ENCODE measurements at regions not wholly inside any gene's neighbourhood (a gene's known extent, or its start where the extent isn't known, plus 50 kb on each side); places are given as distances from the start of the nearest gene placed in this dataset.
"Not testable (repeated sequence)": the region's sequence is repeated elsewhere in the genome, so short reads cannot be mapped to it uniquely, and the experiment has no call there.

- H3K27me3 ChIP-seq (ENCODE audit: insufficient read depth, low read length): peaks cover 4% of the 10 kb centered on the region
- H3K4me3 ChIP-seq (ENCODE audit: insufficient read depth, low read length): no peak overlapping the region
- no peaks in the 10 kb centered on the region for H3K79me2 ChIP-seq (ENCODE audit: insufficient read depth, low read length)
- no peak overlapping the region for H3K27ac ChIP-seq (ENCODE audit: low read depth, low read length)
- H2AFZ ChIP-seq (ENCODE audit: low read length): no peak overlapping the region
- no peak for TF ChIP-seq CTCF (IDR thresholded peaks at IDR 0.05; ENCODE audit: extremely low read depth, low read depth, low read length)
- DNase-seq (ENCODE audit: insufficient read length, low spot score, missing footprints): no peak
- no peaks in the 10 kb centered on the region for H3K9me3 ChIP-seq (ENCODE audit: low read depth, low read length)
- H3K4me1 ChIP-seq (ENCODE audit: insufficient read depth, low read length): no peaks in the 10 kb centered on the region
- no peaks in the 10 kb centered on the region for H4K20me1 ChIP-seq (ENCODE audit: insufficient read depth, low read length)
- no peak overlapping the region for H3K4me2 ChIP-seq (ENCODE audit: insufficient read depth, low read length)
- no peaks in the 10 kb centered on the region for H3K36me3 ChIP-seq (ENCODE audit: insufficient read depth, low read length)
Measured at GRCh38 chr18:26631135-26631534, 82.8 kb upstream of the KCTD1 start.

GRCh38 chr18:26630596-26630995 lies 82.2 kb upstream of the KCTD1 start:
- H4K20me1 ChIP-seq (ENCODE audit: insufficient read depth, low read length): no peaks in the 10 kb centered on the region
- no peak for DNase-seq (ENCODE audit: insufficient read length, low spot score, missing footprints)
- H3K36me3 ChIP-seq (ENCODE audit: insufficient read depth, low read length): no peaks in the 10 kb centered on the region

GRCh38 chr18:26628017-26628416 lies 79.7 kb upstream of the KCTD1 start:
- no peaks in the 10 kb centered on the region for H3K4me1 ChIP-seq (ENCODE audit: insufficient read depth, low read length)
- H3K9me3 ChIP-seq (ENCODE audit: low read depth, low read length): no peaks in the 10 kb centered on the region
- no peak overlapping the region for H2AFZ ChIP-seq (ENCODE audit: low read length)
- no peak overlapping the region for H3K27ac ChIP-seq (ENCODE audit: low read depth, low read length)
- no peaks in the 10 kb centered on the region for H4K20me1 ChIP-seq (ENCODE audit: insufficient read depth, low read length)
- H3K4me3 ChIP-seq (ENCODE audit: insufficient read depth, low read length): no peak overlapping the region
- DNase-seq (ENCODE audit: insufficient read length, low spot score, missing footprints): no peak
- TF ChIP-seq CTCF (IDR thresholded peaks at IDR 0.05; ENCODE audit: extremely low read depth, low read depth, low read length): no peak
- H3K4me2 ChIP-seq (ENCODE audit: insufficient read depth, low read length): no peak overlapping the region
- H3K27me3 ChIP-seq (ENCODE audit: insufficient read depth, low read length): peaks cover 4% of the 10 kb centered on the region
- H3K36me3 ChIP-seq (ENCODE audit: insufficient read depth, low read length): no peaks in the 10 kb centered on the region
- H3K79me2 ChIP-seq (ENCODE audit: insufficient read depth, low read length): no peaks in the 10 kb centered on the region

More at GRCh38 chr18:26630596-26630995, 82.2 kb upstream of the KCTD1 start:
- no peaks in the 10 kb centered on the region for H3K9me3 ChIP-seq (ENCODE audit: low read depth, low read length)
- no peaks in the 10 kb centered on the region for H3K4me1 ChIP-seq (ENCODE audit: insufficient read depth, low read length)
- H3K27me3 ChIP-seq (ENCODE audit: insufficient read depth, low read length): peaks cover 4% of the 10 kb centered on the region
- no peak overlapping the region for H2AFZ ChIP-seq (ENCODE audit: low read length)
- H3K27ac ChIP-seq (ENCODE audit: low read depth, low read length): no peak overlapping the region
- no peaks in the 10 kb centered on the region for H3K79me2 ChIP-seq (ENCODE audit: insufficient read depth, low read length)
- no peak for TF ChIP-seq CTCF (IDR thresholded peaks at IDR 0.05; ENCODE audit: extremely low read depth, low read depth, low read length)
- no peak overlapping the region for H3K4me2 ChIP-seq (ENCODE audit: insufficient read depth, low read length)
- H3K4me3 ChIP-seq (ENCODE audit: insufficient read depth, low read length): no peak overlapping the region

- Histone ChIP-seq H2AFZ (ENCODE audit: low read length) (no peak overlapping the region), H3K4me2 (ENCODE audit: insufficient read depth, low read length) (no peak overlapping the region)
Measured at GRCh38 chr18:26624443-26624842, 76.1 kb upstream of the KCTD1 start.

GRCh38 chr18:26623314-26623713 lies 75.0 kb upstream of the KCTD1 start:
- H3K4me1 ChIP-seq (ENCODE audit: insufficient read depth, low read length): not testable (repeated sequence)

More at GRCh38 chr18:26624443-26624842, 76.1 kb upstream of the KCTD1 start:
- Histone ChIP-seq H3K27me3 (ENCODE audit: insufficient read depth, low read length) (peaks cover 4% of the 10 kb centered on the region), H3K79me2 (ENCODE audit: insufficient read depth, low read length) (no peaks in the 10 kb centered on the region), H4K20me1 (ENCODE audit: insufficient read depth, low read length) (no peaks in the 10 kb centered on the region), H3K4me3 (ENCODE audit: insufficient read depth, low read length) (no peak overlapping the region), H3K9me3 (ENCODE audit: low read depth, low read length) (no peaks in the 10 kb centered on the region), H3K36me3 (ENCODE audit: insufficient read depth, low read length) (no peaks in the 10 kb centered on the region), H3K4me1 (ENCODE audit: insufficient read depth, low read length) (no peaks in the 10 kb centered on the region), H3K27ac (ENCODE audit: low read depth, low read length) (no peak overlapping the region)
- no peak for DNase-seq (ENCODE audit: insufficient read length, low spot score, missing footprints)
- no peak for TF ChIP-seq CTCF (IDR thresholded peaks at IDR 0.05; ENCODE audit: extremely low read depth, low read depth, low read length)

More at GRCh38 chr18:26623314-26623713, 75.0 kb upstream of the KCTD1 start:
- not testable (repeated sequence) for H3K79me2 ChIP-seq (ENCODE audit: insufficient read depth, low read length); H3K9me3 ChIP-seq (ENCODE audit: low read depth, low read length); H3K4me2 ChIP-seq (ENCODE audit: insufficient read depth, low read length); H3K27ac ChIP-seq (ENCODE audit: low read depth, low read length); H3K4me3 ChIP-seq (ENCODE audit: insufficient read depth, low read length); H2AFZ ChIP-seq (ENCODE audit: low read length); H3K36me3 ChIP-seq (ENCODE audit: insufficient read depth, low read length); H3K27me3 ChIP-seq (ENCODE audit: insufficient read depth, low read length); H4K20me1 ChIP-seq (ENCODE audit: insufficient read depth, low read length); DNase-seq (ENCODE audit: insufficient read length, low spot score, missing footprints)

All from osteoblast (primary cell).